Stomach (tissue), 4 donors: ENCODE measurements at regions not wholly inside any gene's neighbourhood (a gene's known extent, or its start where the extent isn't known, plus 50 kb on each side); places are given as distances from the start of the nearest gene placed in this dataset.
"Not testable (repeated sequence)": the region's sequence is repeated elsewhere in the genome, so short reads cannot be mapped to it uniquely, and the experiment has no call there.

Source experiments
- EP300 ChIP-seq: sonication (generic); formaldehyde crosslinking; IDR thresholded peaks from one replicate; pipeline ENCODE4 v1.6.1; 2017; ENCODE audit warnings: antibody characterized with exemption
- POLR2A ChIP-seq, 4 donors: fragments of 450-650 bp; IDR thresholded peaks; one replicate each; pipeline ENCODE4 v1.6.1; 2016; ENCODE audit warnings: antibody characterized with exemption in 4 of 4, control low read depth in 2 of 4, mild to moderate bottlenecking in 1 of 4, moderate library complexity in 1 of 4
- POLR2AphosphoS5 ChIP-seq, 3 donors: sonication (generic); formaldehyde crosslinking; IDR thresholded peaks; one replicate each; pipeline ENCODE4 v1.6.1; 2016; ENCODE audit warnings: antibody characterized with exemption in 3 of 3
- TF ChIP-seq, protein P1 (sequence below), 7 experiments: fragments of 450-650 bp in 4 of 7; fragments of 200-600 bp in 3 of 7; sonication (generic) in 3 of 7; IDR thresholded peaks; one replicate each; pipeline ENCODE4 v1.5.1; 2016 to 2019; ENCODE audit warnings: antibody characterized with exemption in 7 of 7, control low read depth in 2 of 7, mild to moderate bottlenecking in 1 of 7

DNA sequence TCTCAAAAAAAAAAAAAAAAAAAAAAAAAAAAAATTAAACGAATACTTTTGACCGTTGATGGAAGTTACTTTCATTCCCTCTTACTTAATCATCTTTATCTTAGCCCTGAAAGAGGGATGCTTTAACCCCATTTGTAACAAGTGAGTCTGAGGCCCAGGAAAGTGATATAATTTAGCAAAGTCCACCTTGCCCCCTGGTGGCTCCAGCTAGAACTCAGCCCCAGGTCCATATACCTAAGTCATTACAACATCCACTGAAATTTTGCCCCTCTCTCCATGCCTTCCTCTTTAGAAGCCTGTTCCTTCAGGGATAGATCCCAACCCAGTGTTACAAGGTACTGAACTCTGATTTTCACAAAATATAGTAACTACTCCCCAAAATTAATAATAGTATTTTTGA lies 116.3 kb upstream of the KRTAP5-11 start:
- TF ChIP-seq, protein P1, sequence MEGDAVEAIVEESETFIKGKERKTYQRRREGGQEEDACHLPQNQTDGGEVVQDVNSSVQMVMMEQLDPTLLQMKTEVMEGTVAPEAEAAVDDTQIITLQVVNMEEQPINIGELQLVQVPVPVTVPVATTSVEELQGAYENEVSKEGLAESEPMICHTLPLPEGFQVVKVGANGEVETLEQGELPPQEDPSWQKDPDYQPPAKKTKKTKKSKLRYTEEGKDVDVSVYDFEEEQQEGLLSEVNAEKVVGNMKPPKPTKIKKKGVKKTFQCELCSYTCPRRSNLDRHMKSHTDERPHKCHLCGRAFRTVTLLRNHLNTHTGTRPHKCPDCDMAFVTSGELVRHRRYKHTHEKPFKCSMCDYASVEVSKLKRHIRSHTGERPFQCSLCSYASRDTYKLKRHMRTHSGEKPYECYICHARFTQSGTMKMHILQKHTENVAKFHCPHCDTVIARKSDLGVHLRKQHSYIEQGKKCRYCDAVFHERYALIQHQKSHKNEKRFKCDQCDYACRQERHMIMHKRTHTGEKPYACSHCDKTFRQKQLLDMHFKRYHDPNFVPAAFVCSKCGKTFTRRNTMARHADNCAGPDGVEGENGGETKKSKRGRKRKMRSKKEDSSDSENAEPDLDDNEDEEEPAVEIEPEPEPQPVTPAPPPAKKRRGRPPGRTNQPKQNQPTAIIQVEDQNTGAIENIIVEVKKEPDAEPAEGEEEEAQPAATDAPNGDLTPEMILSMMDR (IDR thresholded peaks at IDR 0.05): not testable (repeated sequence)
- TF ChIP-seq POLR2AphosphoS5 (IDR thresholded peaks at IDR 0.05); POLR2A (IDR thresholded peaks at IDR 0.05); EP300: not testable (repeated sequence)
